Adrenal gland (tissue), 5 donors: ENCODE measurements at regions not wholly inside any gene's neighbourhood (a gene's known extent, or its start where the extent isn't known, plus 50 kb on each side); places are given as distances from the start of the nearest gene placed in this dataset.

Source experiments
- CTCF ChIP-seq, 6 experiments: fragments of 450-650 bp in 4 of 6; fragments of 200-600 bp in 2 of 6; sonication (generic) in 1 of 6; IDR thresholded peaks; 1 replicate in 5 of 6; 2 replicates in 1 of 6; pipeline versions ENCODE4 v1.5.1 to v1.8.0; 2016 to 2021; ENCODE audit warnings: antibody characterized with exemption in 6 of 6, mild to moderate bottlenecking in 2 of 6, moderate library complexity in 1 of 6
- POLR2A ChIP-seq, 2 donors: fragments of 450-650 bp; IDR thresholded peaks; one replicate each; pipeline ENCODE4 v1.6.1; 2017; ENCODE audit warnings: antibody characterized with exemption in 2 of 2, mild to moderate bottlenecking in 2 of 2, moderate library complexity in 1 of 2
- donor health status: DM: no; HTN: no; CAD: no.

GRCh38 chr9:2531481-2531880 lies 90.1 kb upstream of the VLDLR start:
- no peak for TF ChIP-seq CTCF (IDR thresholded peaks at IDR 0.05)
- TF ChIP-seq POLR2A (IDR thresholded peaks at IDR 0.05): no peak
